ENCODE measurements at regions not wholly inside any gene's neighbourhood (a gene's known extent, or its start where the extent isn't known, plus 50 kb on each side); places are given as distances from the start of the nearest gene placed in this dataset.
"Not testable (repeated sequence)": the region's sequence is repeated elsewhere in the genome, so short reads cannot be mapped to it uniquely, and the experiment has no call there.

- no peak for DNase-seq (ENCODE audit: low spot score)
These were observed 177.9 kb downstream of the GALC start for GRCh38 chr14:87815121-87815520.

- DNase-seq (ENCODE audit: low spot score) = no peak
These were observed 179.3 kb downstream of the GALC start for GRCh38 chr14:87813686-87814085.

- DNase-seq (ENCODE audit: low spot score) = no peak
These were observed 179.8 kb downstream of the GALC start for GRCh38 chr14:87813211-87813610.

- DNase-seq (ENCODE audit: low spot score) = no peak
These were observed 181.7 kb downstream of the GALC start for GRCh38 chr14:87811246-87811645.

- DNase-seq (ENCODE audit: low spot score) = peak; percentile 4
These were observed 182.3 kb downstream of the GALC start for GRCh38 chr14:87810711-87811110.

GRCh38 chr14:87809261-87809660, 183.7 kb downstream of the GALC start:
- DNase-seq (ENCODE audit: low spot score) = no peak

GRCh38 chr14:87805315-87805723, 187.7 kb downstream of the GALC start:
- peak; percentile 26 for DNase-seq (ENCODE audit: low spot score)

GRCh38 chr14:87800216-87800615, 192.8 kb downstream of the GALC start:
- DNase-seq (ENCODE audit: low spot score) = no peak

GRCh38 chr14:87799400-87799799, 193.6 kb downstream of the GALC start:
- no peak for DNase-seq (ENCODE audit: low spot score)

GRCh38 chr14:87797001-87797400, 196.0 kb downstream of the GALC start:
- DNase-seq (ENCODE audit: low spot score) = no peak

GRCh38 chr14:87794561-87794960, 198.4 kb downstream of the GALC start:
- no peak for DNase-seq (ENCODE audit: low spot score)

- no peak for DNase-seq (ENCODE audit: low spot score)
These were observed 207.1 kb downstream of the GALC start for GRCh38 chr14:87785897-87786296.

- DNase-seq (ENCODE audit: low spot score) = no peak
These were observed 208.6 kb downstream of the GALC start for GRCh38 chr14:87784386-87784785.

GRCh38 chr14:87783071-87783470, 209.9 kb downstream of the GALC start:
- DNase-seq (ENCODE audit: low spot score) = no peak

GRCh38 chr14:87772854-87773253, 220.1 kb downstream of the GALC start:
- no peak for DNase-seq (ENCODE audit: low spot score)

- DNase-seq (ENCODE audit: low spot score) = no peak
These were observed 225.4 kb downstream of the GALC start for GRCh38 chr14:87767567-87767901.

GRCh38 chr14:87758876-87759275, 234.1 kb downstream of the GALC start:
- no peak for DNase-seq (ENCODE audit: low spot score)

- DNase-seq (ENCODE audit: low spot score) = no peak
These were observed 236.3 kb downstream of the GALC start for GRCh38 chr14:87756661-87757060.

GRCh38 chr14:87754520-87755223, 238.3 kb downstream of the GALC start:
- DNase-seq (ENCODE audit: low spot score) = no peak

- no peak for DNase-seq (ENCODE audit: low spot score)
These were observed 244.4 kb downstream of the GALC start for GRCh38 chr14:87748558-87748957.

GRCh38 chr14:87745507-87746118, 247.4 kb downstream of the GALC start:
- peak; percentile 45 for DNase-seq (ENCODE audit: low spot score)

GRCh38 chr14:87734577-87735360, 258.2 kb downstream of the GALC start:
- not testable (repeated sequence) for DNase-seq (ENCODE audit: low spot score)

GRCh38 chr14:87733115-87733514, 259.9 kb downstream of the GALC start:
- not testable (repeated sequence) for DNase-seq (ENCODE audit: low spot score)
